HG03469 (cell line): ENCODE measurements at regions not wholly inside any gene's neighbourhood (a gene's known extent, or its start where the extent isn't known, plus 50 kb on each side); places are given as distances from the start of the nearest gene placed in this dataset.
A peak's percentile ranks its signal among the peaks of the same experiment; 100 is the strongest.
"Not testable (repeated sequence)": the region's sequence is repeated elsewhere in the genome, so short reads cannot be mapped to it uniquely, and the experiment has no call there.

Experiments
- ATAC-seq: cut with Tn5 transposase; IDR thresholded peaks from one replicate; pipeline ENCODE4 v1.9.1; 2021; ENCODE audit warnings: mild to moderate bottlenecking, moderate library complexity, moderate number of reproducible peaks; ENCODE audit not compliant: unreplicated experiment

DNA sequence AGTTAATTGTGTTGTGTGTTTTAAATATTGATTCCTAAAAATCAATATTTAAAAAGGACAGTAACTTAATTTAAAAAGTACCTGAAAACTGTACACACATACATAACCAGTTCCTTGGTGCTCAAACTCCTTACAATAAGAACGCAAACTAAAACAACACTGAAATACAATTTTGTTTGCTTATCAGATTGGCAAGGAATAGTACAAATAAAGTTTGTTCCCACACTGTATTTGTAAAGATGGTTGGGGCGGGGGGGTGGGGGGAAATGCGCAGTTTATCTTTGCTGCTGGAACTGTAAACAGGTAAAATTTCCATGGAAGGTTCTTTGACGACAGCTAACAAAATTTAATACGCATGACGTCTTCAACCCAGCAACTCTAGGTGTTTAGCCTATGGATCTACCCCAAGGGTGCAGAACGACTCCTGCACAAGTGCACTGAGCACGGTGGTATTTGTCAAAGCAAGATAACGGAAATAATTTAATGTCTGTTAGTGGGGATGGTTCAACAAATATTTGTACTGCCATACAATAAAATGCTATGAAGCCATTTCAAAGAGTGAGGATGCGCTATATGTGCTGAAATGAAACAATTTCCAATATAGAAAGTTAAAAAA is 96.5 kb downstream of the ING1 start:
- ATAC-seq, result no peak

DNA sequence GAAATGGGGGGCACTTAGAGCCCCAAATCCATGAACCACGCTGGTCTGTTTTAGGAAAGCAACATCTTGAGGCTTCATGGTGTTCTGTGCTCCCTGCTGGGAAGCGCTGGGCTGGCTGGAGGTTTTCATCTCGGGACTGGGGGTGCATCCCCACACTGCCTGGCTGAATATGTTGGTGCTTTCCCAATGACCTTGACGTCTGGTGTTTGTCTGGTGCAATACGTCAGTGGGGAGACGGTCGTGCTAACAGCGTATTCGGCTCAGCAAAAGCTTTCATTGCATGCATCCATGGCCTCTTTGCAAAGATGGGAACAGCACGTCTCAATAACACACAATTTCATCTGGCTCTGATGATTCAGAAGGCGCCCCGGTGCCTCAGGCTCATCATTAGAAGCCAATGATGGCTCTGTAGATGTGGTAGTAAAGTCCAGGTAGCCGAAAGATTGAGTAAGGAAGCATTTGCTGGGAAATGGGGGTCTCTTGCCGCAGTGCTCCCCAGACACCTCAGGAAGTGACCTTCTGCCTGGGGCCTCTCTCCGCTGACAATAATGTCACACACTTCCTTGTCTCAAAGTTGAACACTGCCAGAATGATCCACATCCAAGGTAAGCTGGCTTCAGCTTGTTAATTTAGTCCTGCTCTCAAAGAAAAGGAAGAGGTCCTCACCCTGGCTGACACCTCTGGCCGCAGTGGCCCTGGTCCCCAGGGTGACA is 97.7 kb downstream of the ING1 start:
- no peak for ATAC-seq

DNA sequence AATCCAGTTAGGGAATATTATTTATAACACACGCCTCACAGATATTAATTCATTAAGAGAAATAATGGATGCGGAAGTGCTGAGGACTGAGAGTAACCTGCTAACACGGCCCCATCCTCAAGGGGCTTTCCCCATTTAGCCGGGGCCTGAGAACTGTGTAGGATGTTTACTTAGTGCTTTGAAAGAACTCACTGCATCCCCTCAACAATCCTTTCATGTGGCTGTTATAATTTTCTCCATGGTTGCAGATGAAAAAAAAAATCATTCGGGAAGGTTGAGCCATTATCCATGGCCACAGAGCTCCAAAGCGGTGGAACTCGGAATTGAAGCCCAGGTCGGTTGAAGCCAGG is 98.2 kb downstream of the ING1 start:
- ATAC-seq, result no peak

DNA sequence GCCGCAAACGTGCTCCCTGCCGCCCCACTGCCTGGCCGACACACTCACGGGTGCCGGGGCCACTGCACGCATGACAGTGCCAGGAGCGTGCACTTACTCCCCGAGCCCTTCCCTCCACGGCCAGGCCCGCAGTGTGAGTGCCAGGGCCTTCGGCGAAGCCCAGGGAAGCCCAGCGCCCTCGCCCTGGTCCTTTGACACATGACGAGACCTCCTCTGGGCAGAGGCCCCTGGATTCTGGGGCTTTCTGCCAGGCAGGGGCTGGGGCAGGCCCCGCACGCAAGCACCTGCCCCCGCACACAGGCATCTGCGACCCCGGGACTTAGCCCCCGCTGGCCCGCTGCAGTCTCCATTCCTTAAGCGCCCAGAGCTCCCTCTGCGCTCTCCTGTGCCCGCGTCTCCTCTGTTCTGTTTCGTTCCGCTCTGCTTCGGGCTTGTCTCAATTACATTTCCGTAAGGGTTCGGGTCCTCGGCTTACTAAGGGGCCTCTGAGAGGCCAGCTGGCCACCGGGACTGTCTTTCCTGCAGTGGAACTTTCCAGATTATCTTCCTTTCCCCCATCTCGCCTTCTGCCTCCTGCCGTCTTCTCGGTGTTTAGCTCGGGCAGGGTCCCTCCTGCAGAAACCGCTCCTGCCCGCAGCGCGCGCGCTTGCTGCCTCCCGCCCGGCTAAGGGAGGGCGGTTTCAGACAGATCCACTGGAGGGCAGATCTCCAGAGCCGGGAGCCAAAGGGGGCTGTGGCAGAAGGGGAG is 98.8 kb downstream of the ING1 start:
- ATAC-seq, result no peak

DNA sequence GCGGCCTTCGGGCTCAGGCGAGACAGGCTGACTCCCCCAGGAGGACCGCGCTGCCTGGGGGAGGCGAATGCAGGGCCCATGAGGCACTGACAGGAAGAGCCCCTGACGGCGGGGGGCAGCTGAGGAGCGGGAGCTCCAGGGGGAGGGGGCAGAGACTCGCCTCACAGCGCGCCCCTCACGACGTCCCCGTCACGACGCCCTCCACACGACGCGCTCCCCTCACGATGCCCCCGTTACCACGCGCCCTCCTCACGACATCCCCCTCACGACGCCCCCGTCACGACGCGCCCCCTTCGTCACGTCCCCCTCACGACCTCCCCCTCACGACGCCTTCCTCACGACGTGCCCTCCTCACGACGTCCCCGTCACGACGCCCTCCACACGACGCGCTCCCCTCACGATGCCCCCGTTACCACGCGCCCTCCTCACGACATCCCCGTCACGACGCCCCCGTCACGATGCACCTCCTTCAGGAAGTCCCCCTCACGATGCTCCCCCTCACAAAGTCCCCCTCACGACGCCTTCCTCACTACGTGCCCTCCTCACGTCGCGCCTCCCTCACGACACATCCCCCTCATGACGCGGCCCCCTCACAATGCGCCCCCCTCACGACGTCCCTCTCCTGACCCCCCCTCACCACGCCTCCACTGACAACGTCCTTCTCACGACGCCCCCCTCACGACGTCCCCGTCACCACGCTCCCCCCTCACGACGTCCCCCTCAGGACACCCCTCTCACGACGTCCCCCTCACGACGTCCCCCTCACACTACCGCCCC is 99.6 kb downstream of the ING1 start:
- no peak for ATAC-seq

DNA sequence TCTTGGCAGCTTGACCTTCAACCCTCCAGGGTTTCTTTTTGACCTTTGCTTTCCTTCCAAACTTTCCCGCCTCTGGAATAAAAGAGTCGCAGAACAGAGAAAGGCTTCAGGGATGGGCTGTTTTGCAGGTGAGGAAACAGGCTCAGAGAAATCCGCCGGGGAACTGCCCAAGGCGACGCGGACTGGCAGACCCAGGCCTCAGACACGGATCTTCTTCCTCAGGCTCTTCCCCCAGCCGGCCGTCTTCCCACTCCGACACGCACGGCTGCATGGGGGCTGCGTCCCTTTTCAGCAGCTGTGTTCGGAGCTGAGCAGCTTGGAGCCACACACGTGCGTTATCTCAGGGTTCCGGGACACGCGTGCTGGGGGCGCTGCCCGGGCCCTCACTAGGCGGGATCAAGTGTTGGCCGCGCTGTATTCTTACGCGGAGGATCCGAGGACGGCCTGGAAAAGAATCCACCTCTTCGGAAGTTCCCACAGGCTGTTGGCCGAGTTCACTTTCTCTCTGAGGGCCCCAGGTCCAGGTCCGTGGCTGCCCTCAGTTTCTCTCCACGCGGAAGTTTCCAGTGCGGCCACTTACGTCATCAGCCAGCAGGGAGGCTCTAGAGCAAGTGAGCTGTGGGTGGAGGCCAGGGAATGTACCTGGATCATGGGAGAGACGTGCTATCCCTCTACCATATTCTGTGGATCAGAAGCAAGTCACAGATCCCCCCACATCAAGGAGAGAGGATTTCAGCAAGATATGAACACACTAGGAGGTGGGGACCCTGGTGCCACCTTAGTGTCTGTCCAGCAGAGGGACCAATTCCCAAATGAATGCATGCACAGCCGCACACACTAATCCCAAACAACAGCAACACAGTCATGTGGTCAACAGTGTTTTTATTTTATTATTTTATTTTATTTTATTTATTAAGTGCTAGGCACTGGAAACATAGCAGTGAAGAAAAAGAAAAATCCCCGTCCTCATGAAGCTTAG is 100.4 kb downstream of the ING1 start:
- no peak for ATAC-seq

DNA sequence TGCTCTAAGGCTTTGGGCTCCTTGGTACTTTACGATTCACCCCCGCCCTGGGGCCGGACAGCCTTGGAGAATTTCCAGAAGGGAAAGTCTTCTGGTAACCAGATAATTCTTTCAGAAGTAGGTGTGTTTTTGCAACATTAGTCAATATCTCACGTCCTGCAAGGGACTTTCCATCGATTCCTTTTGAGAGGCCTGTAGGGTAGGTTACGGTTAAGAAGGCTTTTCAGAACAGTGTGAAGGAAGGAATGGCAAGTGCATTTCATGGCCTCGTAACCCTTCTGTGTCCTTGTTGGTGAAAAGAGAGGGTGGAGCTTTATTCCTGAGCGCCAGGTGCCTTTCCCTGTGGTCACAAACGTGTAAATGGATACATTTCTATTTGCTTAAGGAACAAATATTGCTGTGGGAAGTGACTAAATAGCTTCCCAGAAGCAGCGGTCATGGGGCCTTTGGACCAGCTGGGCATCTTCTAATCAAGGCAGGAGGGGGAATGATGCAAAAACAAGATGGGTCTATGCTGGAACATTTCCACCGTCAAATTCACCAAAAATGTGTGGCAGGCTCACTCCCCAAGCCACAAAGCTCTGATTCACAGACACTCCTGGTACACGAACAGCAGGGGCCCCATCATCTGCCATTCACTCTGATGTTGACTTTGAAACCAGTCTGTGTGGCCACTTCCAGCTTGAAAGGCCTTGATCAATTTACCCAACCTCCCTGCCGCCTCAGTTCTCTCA is 99.2 kb downstream of the ANKRD10 start:
- no peak for ATAC-seq

DNA sequence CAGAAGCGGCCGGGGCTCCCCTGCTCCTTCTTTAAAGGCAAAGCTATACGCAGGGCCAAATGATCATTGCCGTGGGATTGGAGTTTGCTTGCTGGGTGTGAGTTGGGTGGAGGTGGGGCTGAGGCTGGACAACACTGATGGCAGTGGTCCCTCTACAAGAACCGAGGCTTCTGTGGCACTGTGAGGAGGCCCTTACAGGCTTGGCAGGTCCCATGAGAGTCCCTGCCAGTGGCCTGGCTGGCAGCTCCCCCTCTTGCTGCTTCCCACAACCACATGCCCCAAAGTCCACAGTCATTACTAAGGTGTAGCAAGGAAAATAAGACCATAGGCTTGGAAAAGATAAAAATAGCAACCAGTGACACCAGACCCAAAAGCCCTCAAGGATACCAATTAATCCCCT is 98.4 kb downstream of the ANKRD10 start:
- no peak for ATAC-seq

DNA sequence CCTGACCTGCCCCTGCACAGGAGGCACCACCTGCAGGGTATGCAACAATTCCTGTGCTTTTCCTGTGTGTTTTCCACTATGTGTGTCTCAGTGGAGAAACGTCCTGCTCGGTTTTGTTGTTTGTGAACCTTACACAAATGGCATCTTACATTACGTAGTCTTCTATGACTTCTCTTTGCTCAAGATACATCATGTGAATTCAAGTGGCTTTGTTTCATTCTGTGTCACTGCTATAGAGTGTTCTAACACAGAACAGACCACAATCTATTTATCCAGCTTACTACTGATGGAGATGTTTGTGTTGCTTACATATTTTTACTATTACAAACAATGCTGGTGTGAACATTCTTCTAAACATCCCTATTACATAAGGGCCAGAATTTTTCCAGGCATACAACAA is 97.7 kb downstream of the ANKRD10 start:
- no peak for ATAC-seq

DNA sequence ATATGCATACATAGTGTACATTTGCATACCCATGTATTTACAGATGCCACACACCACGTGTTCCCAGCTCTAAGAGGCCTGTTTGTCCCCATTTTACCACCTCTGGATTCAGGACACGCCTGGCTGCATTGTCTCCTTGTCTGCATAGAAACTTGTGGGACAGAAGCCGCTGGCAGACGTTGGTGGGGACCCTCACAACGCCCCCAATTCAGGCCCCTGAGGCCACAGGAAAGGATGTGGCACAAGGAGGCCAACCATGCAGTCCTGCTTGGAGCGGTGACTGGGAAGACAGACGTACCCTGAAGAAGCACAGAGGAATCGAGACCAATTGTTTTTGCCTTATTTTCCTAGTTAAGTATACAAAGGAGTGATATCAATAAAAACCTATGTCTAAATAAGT is 96.1 kb downstream of the ANKRD10 start:
- no peak for ATAC-seq

DNA sequence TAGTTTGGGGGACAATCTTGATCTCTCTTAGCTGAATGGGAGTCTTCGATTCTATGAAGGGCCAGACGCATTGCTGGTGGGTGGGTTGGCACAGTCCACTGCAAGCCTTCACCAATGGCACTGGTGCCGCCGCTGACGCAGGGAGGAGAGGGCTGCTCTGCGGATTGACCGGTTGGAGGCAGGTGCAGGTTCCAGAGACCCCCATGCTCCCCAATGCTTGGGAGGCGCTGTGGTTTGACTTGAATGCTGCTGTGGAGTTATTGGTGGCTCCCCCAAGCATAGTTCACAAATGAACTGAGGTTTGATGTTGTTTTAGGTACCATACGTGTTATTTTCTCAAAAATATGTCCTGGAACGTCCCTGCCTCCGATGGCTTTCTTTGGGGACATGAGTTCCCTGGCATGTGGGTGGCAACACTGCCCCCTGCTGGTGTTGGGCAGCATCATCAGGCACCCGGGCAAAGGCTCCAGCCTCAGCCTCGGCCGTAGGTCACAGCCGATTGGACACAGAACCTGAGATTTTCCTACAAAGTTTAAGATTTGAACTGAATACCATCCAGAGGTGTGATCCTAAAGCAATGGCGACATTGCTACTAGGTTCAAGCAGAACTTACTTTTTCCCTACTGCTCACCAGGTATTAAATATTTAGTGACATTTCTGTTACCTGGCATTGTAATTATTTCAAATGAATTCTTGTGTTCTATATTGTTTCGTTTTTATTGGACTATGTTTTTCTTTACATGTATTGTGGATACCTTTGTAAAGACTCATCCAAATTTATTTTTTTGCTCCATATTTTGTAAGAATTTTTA is 95.5 kb downstream of the ANKRD10 start:
- peak; percentile 83 for ATAC-seq

DNA sequence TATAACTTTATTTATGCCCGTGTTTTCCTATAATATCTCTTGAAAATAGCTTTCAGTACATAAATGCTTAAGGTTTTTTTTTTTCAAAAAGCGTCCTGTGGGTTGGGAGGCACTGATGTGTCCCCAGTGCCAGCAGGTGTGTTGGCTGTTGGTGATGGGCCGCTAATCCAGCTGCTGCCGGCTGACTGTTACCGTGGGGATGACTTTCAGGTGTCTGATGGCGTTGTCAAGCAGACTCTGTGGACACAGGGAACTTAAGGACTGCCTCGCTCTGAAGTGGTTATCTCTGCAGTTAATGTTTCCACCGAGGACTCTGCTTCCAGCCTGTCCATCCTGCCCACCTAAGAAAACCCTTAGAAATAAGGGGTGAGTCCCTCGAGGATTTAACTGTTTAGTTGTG is 94.5 kb downstream of the ANKRD10 start:
- ATAC-seq, result no peak

DNA sequence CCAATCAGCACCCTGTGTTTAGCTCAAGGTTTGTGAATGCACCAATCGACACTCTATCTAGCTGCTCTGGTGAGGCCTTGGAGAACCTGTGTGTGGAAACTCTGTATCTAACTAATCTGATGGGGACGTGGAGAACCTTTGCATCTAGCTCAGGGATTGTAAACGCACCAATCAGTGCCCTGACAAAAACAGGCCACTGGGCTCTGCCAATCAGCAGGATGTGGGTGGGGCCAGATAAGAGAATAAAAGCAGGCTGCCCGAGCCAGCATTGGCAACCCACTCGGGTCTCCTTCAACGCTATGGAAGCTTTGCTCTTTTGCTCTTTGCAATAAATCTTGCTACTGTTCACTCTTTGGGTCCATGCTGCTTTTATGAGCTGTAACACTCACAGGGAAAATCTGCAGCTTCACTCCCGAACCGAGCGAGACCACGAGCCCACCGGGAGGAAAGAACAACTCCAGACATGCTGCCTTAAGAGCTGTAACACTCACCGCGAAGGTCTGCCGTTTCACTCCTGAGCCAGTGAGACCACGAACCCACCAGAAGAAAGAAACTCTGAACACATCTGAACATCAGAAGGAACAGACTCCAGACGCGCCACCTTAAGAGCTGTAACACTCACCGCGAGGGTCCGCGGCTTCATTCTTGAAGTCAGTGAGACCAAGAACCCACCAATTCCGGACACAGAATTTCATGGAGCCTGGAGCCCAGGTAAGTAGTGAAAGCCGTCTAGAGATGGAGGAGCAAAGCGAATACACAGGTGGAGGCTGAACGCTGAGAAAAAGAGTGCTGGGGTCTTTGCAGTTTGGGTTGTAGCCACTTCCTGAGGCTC is 92.8 kb downstream of the ANKRD10 start:
- ATAC-seq, result not testable (repeated sequence)

DNA sequence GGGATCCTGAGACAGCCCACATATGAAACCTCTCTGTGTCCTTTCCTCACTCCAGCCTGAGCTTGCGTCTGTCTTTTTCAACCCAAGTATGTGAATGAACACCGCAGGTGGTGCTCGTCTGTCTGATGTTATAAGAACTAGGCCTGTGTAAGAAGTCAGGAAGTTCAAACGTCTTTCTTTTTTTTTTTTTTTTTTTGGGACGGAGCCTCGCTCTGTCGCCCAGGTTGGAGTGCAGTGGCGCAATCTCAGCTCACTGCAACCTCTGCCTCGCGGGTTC is 92.3 kb downstream of the ANKRD10 start:
- no peak for ATAC-seq

DNA sequence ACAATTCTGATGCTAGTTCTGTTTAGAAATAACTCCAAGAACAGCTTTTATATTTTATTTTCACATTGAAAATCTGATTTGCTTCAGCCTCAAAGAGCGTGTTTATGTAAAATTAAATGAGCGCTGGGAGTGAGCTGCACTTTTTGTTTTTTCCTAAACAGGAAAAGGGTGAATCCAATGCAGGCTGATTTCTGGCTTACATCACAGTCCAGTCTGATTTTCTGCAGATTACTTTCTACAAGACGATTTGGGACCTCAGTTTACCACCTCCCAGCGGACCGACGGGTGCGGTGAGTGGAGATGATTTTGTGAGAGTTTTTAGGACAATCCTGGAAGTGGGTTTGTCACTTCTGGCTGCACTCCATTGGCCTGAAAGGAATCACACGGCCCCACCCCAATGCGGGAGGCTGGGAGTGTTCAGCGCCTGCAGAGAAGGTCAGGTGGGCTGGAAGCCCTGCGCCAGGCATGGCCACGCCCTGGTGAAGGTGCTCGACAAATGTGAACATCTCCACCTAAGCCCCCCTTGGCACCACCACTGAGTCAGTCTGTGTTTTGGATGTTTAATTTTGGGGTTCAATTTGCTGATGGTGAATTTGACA is 90.1 kb downstream of the ANKRD10 start:
- ATAC-seq, result no peak

DNA sequence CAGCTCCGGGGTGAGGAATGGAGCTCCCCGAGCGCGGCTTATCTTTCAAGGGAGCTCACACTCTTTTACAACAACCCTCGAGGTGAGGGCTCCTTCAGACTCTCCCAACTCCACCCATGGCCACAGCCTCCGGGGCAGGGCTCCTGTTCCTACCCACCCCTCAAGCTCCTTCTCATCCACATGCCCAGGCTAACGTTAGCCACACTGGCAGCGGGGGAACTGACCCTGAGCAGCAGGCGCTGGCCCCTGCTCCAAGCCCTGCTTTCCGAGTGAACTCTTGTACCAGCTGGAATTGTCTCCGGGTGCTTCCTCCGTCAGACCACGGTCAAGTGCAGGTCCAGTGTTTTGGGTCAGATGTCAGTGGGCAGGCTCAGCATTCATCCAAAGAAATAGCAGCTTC is 89.4 kb downstream of the ANKRD10 start:
- no peak for ATAC-seq

DNA sequence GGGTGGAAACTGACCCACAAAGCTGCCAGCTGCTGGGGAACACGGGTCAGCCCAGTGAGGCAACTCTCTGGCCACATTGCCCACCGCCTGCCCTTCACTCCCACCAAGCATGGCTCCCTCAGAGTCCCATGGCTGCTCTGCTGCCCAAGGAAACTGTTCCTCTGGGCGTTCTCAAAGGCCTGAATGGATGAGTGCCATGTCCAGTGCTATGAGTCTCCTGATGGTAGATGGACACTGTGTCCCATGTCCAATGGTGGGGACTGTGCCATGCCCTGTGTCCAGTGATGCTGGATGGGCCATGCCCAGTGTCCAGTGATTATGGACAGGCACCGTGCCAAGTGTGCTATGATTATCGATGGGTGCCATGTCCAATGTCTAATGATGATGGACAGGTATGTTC is 88.8 kb downstream of the ANKRD10 start:
- ATAC-seq, result no peak
